SK-N-SH treated with all-trans-retinoic acid at 6 μM for 48 hours (cell line): ENCODE measurements at regions not wholly inside any gene's neighbourhood (a gene's known extent, or its start where the extent isn't known, plus 50 kb on each side); places are given as distances from the start of the nearest gene placed in this dataset.

Experiments
- ATAC-seq: fragments of 200-7000 bp; cut with Tn5 transposase; 3 replicates; pipeline ENCODE4 v1.9.1; 2020; ENCODE audit warnings: mild to moderate bottlenecking, moderate library complexity
- ARNTL ChIP-seq: fragments of 450-650 bp; formaldehyde crosslinking; IDR thresholded peaks from 2 replicates; pipeline ENCODE4 v1.5.0; 2020; ENCODE audit warnings: low read depth, mild to moderate bottlenecking, moderate library complexity, borderline replicate concordance
- CSDC2 ChIP-seq: fragments of 250-450 bp; sonication (Bioruptor Pico); IDR thresholded peaks from 2 replicates; pipeline ENCODE4 v1.5.0; 2020; ENCODE audit warnings: mild to moderate bottlenecking, moderate library complexity
- ISL1 ChIP-seq: fragments of 250-450 bp; sonication (Bioruptor Pico); IDR thresholded peaks from 2 replicates; pipeline ENCODE4 v2.1.2; 2022; ENCODE audit warnings: mild to moderate bottlenecking, moderate library complexity
- OSR1 ChIP-seq: fragments of 250-450 bp; sonication (Bioruptor Pico); IDR thresholded peaks from 2 replicates; pipeline ENCODE4 v1.8.0; 2022; ENCODE audit warnings: moderate library complexity, mild to moderate bottlenecking, inconsistent platforms
- PPARA ChIP-seq: fragments of 250-450 bp; sonication (Bioruptor Pico); IDR thresholded peaks from 2 replicates; pipeline ENCODE4 v1.5.0; 2020; ENCODE audit warnings: mild to moderate bottlenecking, borderline replicate concordance
- RARB ChIP-seq: fragments of 250-450 bp; sonication (Bioruptor Pico); IDR thresholded peaks from 2 replicates; pipeline ENCODE4 v1.8.0; 2021; ENCODE audit warnings: mild to moderate bottlenecking, moderate library complexity
- SNAI2 ChIP-seq: fragments of 250-450 bp; sonication (Bioruptor Pico); IDR thresholded peaks from 2 replicates; pipeline ENCODE4 v1.5.0; 2020; ENCODE audit warnings: mild to moderate bottlenecking, moderate library complexity
- TCF4 ChIP-seq: fragments of 250-450 bp; sonication (Bioruptor Pico); IDR thresholded peaks from 2 replicates; pipeline ENCODE4 v1.8.0; 2021; ENCODE audit warnings: mild to moderate bottlenecking, moderate library complexity, borderline replicate concordance
- ZC3H10 ChIP-seq: fragments of 250-450 bp; sonication (Bioruptor Pico); IDR thresholded peaks from 2 replicates; pipeline ENCODE4 v1.5.1; 2021; ENCODE audit warnings: mild to moderate bottlenecking, moderate library complexity
- ZFP3 ChIP-seq: fragments of 250-450 bp; sonication (Bioruptor Pico); IDR thresholded peaks from 2 replicates; pipeline ENCODE4 v1.5.0; 2020; ENCODE audit warnings: mild to moderate bottlenecking, moderate library complexity
- ZFP30 ChIP-seq: fragments of 450-650 bp; formaldehyde crosslinking; IDR thresholded peaks from 2 replicates; pipeline ENCODE4 v1.5.0; 2022; ENCODE audit warnings: mild to moderate bottlenecking, moderate library complexity
- ZNF565 ChIP-seq: fragments of 450-650 bp; formaldehyde crosslinking; conservative IDR thresholded peaks from 2 replicates; pipeline ENCODE4 v1.5.0; 2020; ENCODE audit warnings: low read depth, mild to moderate bottlenecking, moderate library complexity
- ZNF8 ChIP-seq: fragments of 450-650 bp; formaldehyde crosslinking; IDR thresholded peaks from 2 replicates; pipeline ENCODE4 v1.5.0; 2020; ENCODE audit warnings: mild to moderate bottlenecking, moderate library complexity
- TF ChIP-seq, protein P1 (sequence below): fragments of 250-450 bp; sonication (Bioruptor Pico); IDR thresholded peaks from 2 replicates; pipeline ENCODE4 v1.8.0; 2021; ENCODE audit warnings: low read depth, mild to moderate bottlenecking, moderate library complexity, borderline replicate concordance
- TF ChIP-seq, protein P2 (sequence below): fragments of 250-450 bp; sonication (Bioruptor Pico); IDR thresholded peaks from 2 replicates; pipeline ENCODE4 v1.5.1; 2021; ENCODE audit warnings: mild to moderate bottlenecking, moderate library complexity
- TF ChIP-seq, protein P3 (sequence below): fragments of 250-450 bp; sonication (Bioruptor Pico); IDR thresholded peaks from 2 replicates; pipeline ENCODE4 v1.5.0; 2020; ENCODE audit warnings: mild to moderate bottlenecking, moderate library complexity
- TF ChIP-seq, protein P4 (sequence below): fragments of 250-450 bp; sonication (Bioruptor Pico); IDR thresholded peaks from 2 replicates; pipeline ENCODE4 v1.5.1; 2020; ENCODE audit warnings: low read depth, mild to moderate bottlenecking, moderate library complexity

DNA sequence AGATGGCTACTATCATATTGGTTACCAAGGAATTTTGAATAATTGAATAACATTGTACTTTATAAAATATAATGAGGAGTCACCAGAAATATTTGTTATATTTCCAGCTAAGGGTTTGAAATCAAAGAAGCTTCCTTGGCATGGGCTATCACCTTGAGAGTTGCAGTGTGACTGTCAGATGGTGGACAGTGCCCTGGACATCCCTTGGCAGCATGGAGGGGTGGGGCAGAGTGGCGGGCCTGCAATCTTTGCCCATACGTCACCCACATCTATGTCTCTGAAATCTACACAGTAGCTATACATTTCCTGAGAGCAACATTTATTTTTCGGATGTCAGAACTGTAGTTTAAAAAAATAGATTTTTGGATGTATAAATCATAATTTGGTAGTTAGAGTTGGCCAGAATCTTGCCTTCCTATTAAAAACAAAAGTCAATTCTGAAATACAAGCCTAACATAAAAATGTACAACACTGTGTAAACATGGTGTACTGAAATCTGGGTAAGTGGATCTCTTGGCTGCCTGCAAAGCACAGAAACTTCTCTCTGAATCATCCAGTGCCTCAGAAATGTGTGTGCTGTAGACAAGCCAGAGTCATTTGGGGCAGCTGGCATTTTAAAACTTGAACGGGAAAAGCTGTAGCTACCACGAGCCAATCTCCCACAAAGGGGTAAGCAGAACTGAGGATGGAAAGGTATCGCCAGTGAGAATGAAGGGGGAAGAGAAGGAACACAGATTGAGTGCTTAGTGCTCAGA lies 124.2 kb upstream of the ARHGAP28 start:
- TF ChIP-seq, protein P1, sequence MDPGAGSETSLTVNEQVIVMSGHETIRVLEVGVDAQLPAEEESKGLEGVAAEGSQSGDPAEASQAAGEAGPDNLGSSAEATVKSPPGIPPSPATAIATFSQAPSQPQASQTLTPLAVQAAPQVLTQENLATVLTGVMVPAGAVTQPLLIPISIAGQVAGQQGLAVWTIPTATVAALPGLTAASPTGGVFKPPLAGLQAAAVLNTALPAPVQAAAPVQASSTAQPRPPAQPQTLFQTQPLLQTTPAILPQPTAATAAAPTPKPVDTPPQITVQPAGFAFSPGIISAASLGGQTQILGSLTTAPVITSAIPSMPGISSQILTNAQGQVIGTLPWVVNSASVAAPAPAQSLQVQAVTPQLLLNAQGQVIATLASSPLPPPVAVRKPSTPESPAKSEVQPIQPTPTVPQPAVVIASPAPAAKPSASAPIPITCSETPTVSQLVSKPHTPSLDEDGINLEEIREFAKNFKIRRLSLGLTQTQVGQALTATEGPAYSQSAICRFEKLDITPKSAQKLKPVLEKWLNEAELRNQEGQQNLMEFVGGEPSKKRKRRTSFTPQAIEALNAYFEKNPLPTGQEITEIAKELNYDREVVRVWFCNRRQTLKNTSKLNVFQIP (CRISPR knock-in tag): no peak
- TF ChIP-seq ISL1 (CRISPR knock-in tag): no peak
- TF ChIP-seq OSR1 (CRISPR knock-in tag): no peak
- no peak for TF ChIP-seq ARNTL (CRISPR knock-in tag)
- no peak for TF ChIP-seq ZC3H10
- TF ChIP-seq TCF4 (CRISPR knock-in tag): no peak
- no peak for TF ChIP-seq ZNF8 (CRISPR knock-in tag)
- TF ChIP-seq PPARA (CRISPR knock-in tag): no peak
- TF ChIP-seq ZNF565 (CRISPR knock-in tag): no peak
- TF ChIP-seq RARB: no peak
- TF ChIP-seq ZFP3 (CRISPR knock-in tag): no peak
- TF ChIP-seq, protein P2, sequence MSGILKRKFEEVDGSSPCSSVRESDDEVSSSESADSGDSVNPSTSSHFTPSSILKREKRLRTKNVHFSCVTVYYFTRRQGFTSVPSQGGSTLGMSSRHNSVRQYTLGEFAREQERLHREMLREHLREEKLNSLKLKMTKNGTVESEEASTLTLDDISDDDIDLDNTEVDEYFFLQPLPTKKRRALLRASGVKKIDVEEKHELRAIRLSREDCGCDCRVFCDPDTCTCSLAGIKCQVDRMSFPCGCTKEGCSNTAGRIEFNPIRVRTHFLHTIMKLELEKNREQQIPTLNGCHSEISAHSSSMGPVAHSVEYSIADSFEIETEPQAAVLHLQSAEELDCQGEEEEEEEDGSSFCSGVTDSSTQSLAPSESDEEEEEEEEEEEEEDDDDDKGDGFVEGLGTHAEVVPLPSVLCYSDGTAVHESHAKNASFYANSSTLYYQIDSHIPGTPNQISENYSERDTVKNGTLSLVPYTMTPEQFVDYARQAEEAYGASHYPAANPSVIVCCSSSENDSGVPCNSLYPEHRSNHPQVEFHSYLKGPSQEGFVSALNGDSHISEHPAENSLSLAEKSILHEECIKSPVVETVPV (CRISPR knock-in tag): no peak
- no peak for TF ChIP-seq SNAI2

DNA sequence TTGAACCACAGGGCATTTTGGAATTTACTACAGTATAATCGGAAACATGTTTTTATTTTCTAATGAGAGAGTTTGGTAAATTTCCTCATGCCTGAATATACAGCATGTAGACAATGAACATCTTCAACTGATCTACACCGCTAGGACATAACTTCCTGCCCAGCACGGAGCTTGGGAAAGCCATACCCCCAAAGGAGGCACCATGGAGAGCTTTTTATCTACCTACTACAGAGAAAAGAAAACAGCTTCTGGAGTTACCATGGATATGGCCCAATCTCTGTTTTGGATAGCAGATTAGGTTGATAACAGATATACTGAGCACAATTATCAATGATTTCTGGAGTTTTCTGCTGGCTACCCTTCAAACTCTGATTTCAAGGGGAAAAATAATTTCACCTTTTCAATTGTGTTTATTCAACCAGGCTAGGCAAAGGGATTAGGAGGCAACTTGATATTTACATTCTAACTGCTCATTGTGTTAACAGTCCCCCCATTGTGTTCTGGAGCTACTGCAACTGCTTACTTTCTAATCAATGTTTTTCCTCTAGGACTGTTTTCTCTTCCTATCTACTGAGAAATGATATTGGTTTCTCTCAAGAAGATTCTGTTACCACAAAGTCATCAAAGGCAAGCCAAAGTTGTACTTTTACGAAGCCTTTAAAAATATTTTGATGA lies 123.0 kb upstream of the ARHGAP28 start:
- ATAC-seq: no peak
- no peak for TF ChIP-seq TCF4 (CRISPR knock-in tag)
- TF ChIP-seq RARB: no peak
- TF ChIP-seq, protein P2 (CRISPR knock-in tag): no peak
- no peak for TF ChIP-seq CSDC2 (CRISPR knock-in tag)
- TF ChIP-seq, protein P3, sequence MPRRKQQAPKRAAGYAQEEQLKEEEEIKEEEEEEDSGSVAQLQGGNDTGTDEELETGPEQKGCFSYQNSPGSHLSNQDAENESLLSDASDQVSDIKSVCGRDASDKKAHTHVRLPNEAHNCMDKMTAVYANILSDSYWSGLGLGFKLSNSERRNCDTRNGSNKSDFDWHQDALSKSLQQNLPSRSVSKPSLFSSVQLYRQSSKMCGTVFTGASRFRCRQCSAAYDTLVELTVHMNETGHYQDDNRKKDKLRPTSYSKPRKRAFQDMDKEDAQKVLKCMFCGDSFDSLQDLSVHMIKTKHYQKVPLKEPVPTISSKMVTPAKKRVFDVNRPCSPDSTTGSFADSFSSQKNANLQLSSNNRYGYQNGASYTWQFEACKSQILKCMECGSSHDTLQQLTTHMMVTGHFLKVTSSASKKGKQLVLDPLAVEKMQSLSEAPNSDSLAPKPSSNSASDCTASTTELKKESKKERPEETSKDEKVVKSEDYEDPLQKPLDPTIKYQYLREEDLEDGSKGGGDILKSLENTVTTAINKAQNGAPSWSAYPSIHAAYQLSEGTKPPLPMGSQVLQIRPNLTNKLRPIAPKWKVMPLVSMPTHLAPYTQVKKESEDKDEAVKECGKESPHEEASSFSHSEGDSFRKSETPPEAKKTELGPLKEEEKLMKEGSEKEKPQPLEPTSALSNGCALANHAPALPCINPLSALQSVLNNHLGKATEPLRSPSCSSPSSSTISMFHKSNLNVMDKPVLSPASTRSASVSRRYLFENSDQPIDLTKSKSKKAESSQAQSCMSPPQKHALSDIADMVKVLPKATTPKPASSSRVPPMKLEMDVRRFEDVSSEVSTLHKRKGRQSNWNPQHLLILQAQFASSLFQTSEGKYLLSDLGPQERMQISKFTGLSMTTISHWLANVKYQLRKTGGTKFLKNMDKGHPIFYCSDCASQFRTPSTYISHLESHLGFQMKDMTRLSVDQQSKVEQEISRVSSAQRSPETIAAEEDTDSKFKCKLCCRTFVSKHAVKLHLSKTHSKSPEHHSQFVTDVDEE (CRISPR knock-in tag): no peak
- TF ChIP-seq ARNTL (CRISPR knock-in tag): no peak
- no peak for TF ChIP-seq ZNF565 (CRISPR knock-in tag)
- no peak for TF ChIP-seq OSR1 (CRISPR knock-in tag)
- no peak for TF ChIP-seq ZNF8 (CRISPR knock-in tag)
- TF ChIP-seq ZFP3 (CRISPR knock-in tag): no peak
- TF ChIP-seq, protein P1 (CRISPR knock-in tag): no peak
- TF ChIP-seq ZFP30 (CRISPR knock-in tag): no peak
- TF ChIP-seq, protein P4, sequence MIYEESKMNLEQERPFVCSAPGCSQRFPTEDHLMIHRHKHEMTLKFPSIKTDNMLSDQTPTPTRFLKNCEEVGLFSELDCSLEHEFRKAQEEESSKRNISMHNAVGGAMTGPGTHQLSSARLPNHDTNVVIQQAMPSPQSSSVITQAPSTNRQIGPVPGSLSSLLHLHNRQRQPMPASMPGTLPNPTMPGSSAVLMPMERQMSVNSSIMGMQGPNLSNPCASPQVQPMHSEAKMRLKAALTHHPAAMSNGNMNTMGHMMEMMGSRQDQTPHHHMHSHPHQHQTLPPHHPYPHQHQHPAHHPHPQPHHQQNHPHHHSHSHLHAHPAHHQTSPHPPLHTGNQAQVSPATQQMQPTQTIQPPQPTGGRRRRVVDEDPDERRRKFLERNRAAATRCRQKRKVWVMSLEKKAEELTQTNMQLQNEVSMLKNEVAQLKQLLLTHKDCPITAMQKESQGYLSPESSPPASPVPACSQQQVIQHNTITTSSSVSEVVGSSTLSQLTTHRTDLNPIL (CRISPR knock-in tag): no peak

More for the DNA sequence above, 124.2 kb upstream of the ARHGAP28 start:
- no peak for ATAC-seq
